H1 (cell line): ENCODE measurements at regions not wholly inside any gene's neighbourhood (a gene's known extent, or its start where the extent isn't known, plus 50 kb on each side); places are given as distances from the start of the nearest gene placed in this dataset.

Experiments
- CTCF ChIA-PET: fragments of 300-600 bp; sonication (Branson Sonifier 250); formaldehyde crosslinking; loops from one replicate; lab custom pipeline; 2021; ENCODE audit not compliant: partially characterized antibody; lab: Charles Lee
- POLR2A ChIA-PET: fragments of 300-600 bp; sonication (Branson Sonifier 250); formaldehyde crosslinking; loops from one replicate; lab custom pipeline; 2021; ENCODE audit warnings: inconsistent platforms; ENCODE audit not compliant: partially characterized antibody; lab: Charles Lee
- DNase-seq, 2 experiments: peaks; one replicate each; pipeline versions ENCODE4 v3.0.0 to v3.0.0-alpha.2; 2010 to 2022; ENCODE audit warnings: low spot score in 2 of 2, low read depth in 1 of 2, mixed read lengths in 1 of 2
- FAIRE-seq: peaks from 2 replicates; lab custom pipeline; 2011; peaks lifted over from hg19 to GRCh38; lab: Jason Lieb, UNC
- H2AFZ ChIP-seq: 2 replicates; pipeline ENCODE4 v1.8.1; 2012; ENCODE audit warnings: low read length, inconsistent platforms
- H2AK5ac ChIP-seq: 2 replicates; pipeline ENCODE4 v1.6.1; 2013; ENCODE audit warnings: low read depth, low read length
- H2BK120ac ChIP-seq: replicated peaks from 2 replicates; pipeline ENCODE3; 2013; ENCODE audit warnings: low read depth, low read length, inconsistent platforms
- H2BK12ac ChIP-seq: 2 replicates; pipeline ENCODE4 v1.6.1; 2013; ENCODE audit warnings: low read depth, low read length
- H2BK15ac ChIP-seq: 2 replicates; pipeline ENCODE4 v1.6.1; 2013; ENCODE audit warnings: low read length
- H2BK20ac ChIP-seq: 2 replicates; pipeline ENCODE4 v1.6.1; 2013; ENCODE audit warnings: low read length
- H2BK5ac ChIP-seq: 2 replicates; pipeline ENCODE4 v1.6.1; 2013; ENCODE audit warnings: low read depth, low read length
- H3K14ac ChIP-seq: 2 replicates; pipeline ENCODE4 v1.6.1; 2013; ENCODE audit warnings: inconsistent platforms; ENCODE audit not compliant: insufficient read length
- H3K18ac ChIP-seq: 2 replicates; pipeline ENCODE4 v1.6.1; 2013; ENCODE audit warnings: low read length; ENCODE audit errors: extremely low read depth
- H3K23ac ChIP-seq: 2 replicates; pipeline ENCODE4 v1.6.1; 2013; ENCODE audit warnings: inconsistent platforms; ENCODE audit not compliant: insufficient read length
- H3K23me2 ChIP-seq: 2 replicates; pipeline ENCODE4 v1.6.1; 2013; ENCODE audit warnings: low read depth, low read length
- H3K27ac ChIP-seq: 2 replicates; pipeline ENCODE4 v1.6.1; 2011; ENCODE audit warnings: low read depth, low read length, inconsistent platforms
- H3K27me3 ChIP-seq, 4 experiments: replicated peaks in 1 of 4; 1 replicate in 1 of 4; 2 replicates in 3 of 4; pipeline versions ENCODE4 v1.6.1 to v1.8.1; 2011 to 2013; ENCODE audit warnings: low read length in 3 of 4, mild to moderate bottlenecking in 3 of 4, inconsistent platforms in 2 of 4, mixed read lengths in 2 of 4, moderate library complexity in 1 of 4; ENCODE audit not compliant: control insufficient read depth in 3 of 4, insufficient read depth in 3 of 4; ENCODE audit errors: extremely low read depth in 1 of 4
- H3K36me3 ChIP-seq, 4 experiments: 2 replicates each; pipeline versions ENCODE4 v1.6.1 to v1.8.1; 2011 to 2013; ENCODE audit warnings: mild to moderate bottlenecking in 4 of 4, low read length in 3 of 4, moderate library complexity in 2 of 4, control low read depth in 1 of 4, inconsistent platforms in 1 of 4; ENCODE audit not compliant: insufficient read depth in 4 of 4, control insufficient read depth in 2 of 4
- H3K4ac ChIP-seq: replicated peaks from 2 replicates; pipeline ENCODE3; 2013; ENCODE audit warnings: low read length, low read depth, mixed read lengths, inconsistent platforms; ENCODE audit not compliant: insufficient read length
- H3K4me1 ChIP-seq, 4 experiments: replicated peaks in 1 of 4; 1 replicate in 1 of 4; 2 replicates in 3 of 4; pipeline versions ENCODE4 v1.6.1 to v1.8.1; 2011 to 2013; ENCODE audit warnings: low read length in 3 of 4, inconsistent platforms in 2 of 4, mixed read lengths in 1 of 4; ENCODE audit not compliant: insufficient read depth in 4 of 4, control insufficient read depth in 3 of 4
- H3K4me2 ChIP-seq, 2 experiments: 2 replicates each; pipeline versions ENCODE4 v1.6.1 to v1.8.1; 2011 to 2013; ENCODE audit warnings: low read depth in 2 of 2, low read length in 2 of 2, control low read depth in 1 of 2, inconsistent platforms in 1 of 2, mild to moderate bottlenecking in 1 of 2; ENCODE audit not compliant: insufficient read depth in 1 of 2
- H3K4me3 ChIP-seq, 4 experiments: fragments of 200-600, 300-600 bp in 1 of 4; sonication (generic), shearing (Covaris generic), sonication (Bioruptor Twin) in 1 of 4; 2 replicates each; pipeline versions ENCODE4 v1.5.1 to v1.8.1; 2011 to 2016; ENCODE audit warnings: low read length in 4 of 4, low read depth in 3 of 4, control low read depth in 2 of 4, inconsistent platforms in 2 of 4, mild to moderate bottlenecking in 2 of 4, mixed read lengths in 1 of 4, moderate library complexity in 1 of 4; ENCODE audit not compliant: insufficient read depth in 2 of 4; ENCODE audit errors: extremely low read depth in 1 of 4
- H3K56ac ChIP-seq: replicated peaks from 2 replicates; pipeline ENCODE3; 2013; ENCODE audit warnings: low read depth, mild to moderate bottlenecking, mixed read lengths, low read length, inconsistent platforms; ENCODE audit not compliant: insufficient read length
- H3K79me1 ChIP-seq: 2 replicates; pipeline ENCODE4 v1.6.1; 2013; ENCODE audit warnings: low read depth, low read length, control low read depth
- H3K79me2 ChIP-seq, 2 experiments: 2 replicates each; pipeline versions ENCODE4 v1.6.1 to v1.8.1; 2012 to 2013; ENCODE audit warnings: low read length in 2 of 2, mild to moderate bottlenecking in 2 of 2, inconsistent platforms in 1 of 2; ENCODE audit not compliant: insufficient read depth in 2 of 2, control insufficient read depth in 1 of 2
- H3K9ac ChIP-seq, 4 experiments: replicated peaks in 1 of 4; 1 replicate in 1 of 4; 2 replicates in 3 of 4; pipeline versions ENCODE4 v1.6.1 to v1.8.1; 2011 to 2013; ENCODE audit warnings: low read depth in 3 of 4, low read length in 3 of 4, control low read depth in 2 of 4, mild to moderate bottlenecking in 2 of 4, moderate library complexity in 2 of 4, inconsistent platforms in 1 of 4; ENCODE audit errors: extremely low read depth in 1 of 4
- H3K9me3 ChIP-seq, 2 experiments: 2 replicates each; pipeline versions ENCODE4 v1.6.1 to v1.8.1; 2012 to 2013; ENCODE audit warnings: mild to moderate bottlenecking in 2 of 2, moderate library complexity in 2 of 2, control low read depth in 1 of 2, inconsistent platforms in 1 of 2, low read depth in 1 of 2, low read length in 1 of 2, mixed read lengths in 1 of 2; ENCODE audit not compliant: insufficient read depth in 2 of 2
- H4K20me1 ChIP-seq, 2 experiments: replicated peaks in 1 of 2; 2 replicates each; pipeline versions ENCODE3 to v1.8.1; 2011 to 2013; ENCODE audit warnings: inconsistent platforms in 2 of 2, low read length in 2 of 2, mild to moderate bottlenecking in 1 of 2; ENCODE audit not compliant: insufficient read depth in 2 of 2, control insufficient read depth in 1 of 2
- H4K5ac ChIP-seq: 2 replicates; pipeline ENCODE4 v1.6.1; 2013; ENCODE audit warnings: low read length, low read depth, mixed read lengths, inconsistent platforms; ENCODE audit not compliant: insufficient read length
- H4K8ac ChIP-seq: 2 replicates; pipeline ENCODE4 v1.8.0; 2013; ENCODE audit warnings: mild to moderate bottlenecking, moderate library complexity, low read length, inconsistent platforms; ENCODE audit not compliant: insufficient read depth; ENCODE audit errors: extremely low read depth
- H4K91ac ChIP-seq: replicated peaks from 2 replicates; pipeline ENCODE3; 2013; ENCODE audit warnings: low read length, mixed read lengths, inconsistent platforms; ENCODE audit not compliant: insufficient read length
- BACH1 ChIP-seq: IDR thresholded peaks from 2 replicates; pipeline ENCODE4 v1.6.1; 2012; ENCODE audit warnings: low read length, improper control_type of control experiment
- CREB1 ChIP-seq: IDR thresholded peaks from 2 replicates; pipeline ENCODE4 v1.6.1; 2012; ENCODE audit warnings: inconsistent platforms
- GTF2F1 ChIP-seq: IDR thresholded peaks from 2 replicates; pipeline ENCODE4 v1.6.1; 2012; ENCODE audit warnings: low read depth, low read length, improper control_type of control experiment, borderline replicate concordance
- PHF8 ChIP-seq: fragments of 200-600 bp; sonication (generic); conservative IDR thresholded peaks from 2 replicates; pipeline ENCODE4 v1.7.1; 2012; ENCODE audit warnings: low read depth, mild to moderate bottlenecking, inconsistent platforms, low read length, moderate library complexity
- SIRT6 ChIP-seq: IDR thresholded peaks from one replicate; pipeline ENCODE4 v1.7.1; 2012; ENCODE audit warnings: low read length, inconsistent platforms
- SP1 ChIP-seq: IDR thresholded peaks from 2 replicates; pipeline ENCODE4 v1.6.1; 2011; ENCODE audit warnings: low read depth, low read length
- SRF ChIP-seq: IDR thresholded peaks from 2 replicates; pipeline ENCODE4 v1.6.1; 2011; ENCODE audit warnings: mild to moderate bottlenecking, low read depth, low read length, moderate library complexity
- TBP ChIP-seq: IDR thresholded peaks from 2 replicates; pipeline ENCODE4 v1.6.1; 2011; ENCODE audit warnings: low read depth, low read length, improper control_type of control experiment
- TCF12 ChIP-seq: IDR thresholded peaks from 2 replicates; pipeline ENCODE4 v1.6.1; 2011; ENCODE audit warnings: low read depth, mild to moderate bottlenecking, low read length
- YY1 ChIP-seq: IDR thresholded peaks from 2 replicates; pipeline ENCODE4 v1.6.1; 2011; ENCODE audit warnings: low read depth, mild to moderate bottlenecking, low read length
- WGBS, 2 experiments: shearing (Covaris generic) in 1 of 2; methylation state at CpG; one replicate each; pipeline versions ENCODE4 v1.1.6 to v1.1.7; 2013 to 2015; ENCODE audit warnings: low lambda C conversion rate in 2 of 2, mixed read lengths in 2 of 2, inconsistent platforms in 1 of 2, low coverage in 1 of 2, missing lambda C conversion rate in 1 of 2; ENCODE audit not compliant: insufficient replicate concordance in 2 of 2, insufficient coverage in 1 of 2, insufficient read length in 1 of 2; ENCODE audit errors: extremely low coverage in 1 of 2, missing lambda C conversion rate in 1 of 2; 5-methylcytosine and 5-hydroxymethylcytosine counted together
- TF ChIP-seq, protein P1 (sequence below): IDR thresholded peaks from 2 replicates; pipeline ENCODE4 v1.6.1; 2012; ENCODE audit warnings: low read length, inconsistent platforms

DNA sequence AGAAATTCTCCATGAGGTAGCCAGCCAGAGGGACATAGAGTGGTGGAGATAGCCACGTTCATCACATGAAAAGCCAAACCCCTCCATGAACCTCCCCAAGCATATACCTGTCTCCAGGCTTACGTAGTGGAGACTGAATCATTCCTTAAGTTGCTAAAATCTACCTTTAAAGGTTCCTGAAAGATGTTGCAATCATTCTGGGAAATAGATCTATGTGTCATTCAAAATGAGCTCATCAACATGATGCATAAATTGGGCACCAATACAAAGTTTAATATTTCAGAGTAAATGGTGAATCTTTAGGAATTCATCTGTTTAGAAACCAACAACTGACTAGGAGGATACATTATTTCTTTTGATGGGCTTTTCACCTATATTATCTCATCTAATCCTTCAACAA is 362.6 kb upstream of the ID2 start:
- POLR2A ChIA-PET: interaction anchor here (0.7 kb wide), 1 partner anchor 362 kb away, joined by 3 read pairs; no protein-coding TSS in a partner anchor
- H3K27me3 ChIP-seq: no peaks in the 10 kb centered on the region; a peak in 2 of 7 replicates
- H4K5ac ChIP-seq: no peak overlapping the region
- H3K9ac ChIP-seq: no peak overlapping the region
- WGBS, 2 experiments: 35% methylated on average over 2 of the region's 2 CpGs; no CpG with 5 or more reads in 1 of the 2 experiments
- H2BK15ac ChIP-seq: no peak overlapping the region
- no peak overlapping the region for H2BK5ac ChIP-seq
- H2BK120ac ChIP-seq: no peak overlapping the region
- DNase-seq (peak in 1 of 2 experiments; percentile 3), FAIRE-seq (no peak)
- no peak overlapping the region for H2BK20ac ChIP-seq
- no peaks in the 10 kb centered on the region for H3K79me2 ChIP-seq
- no peak overlapping the region for H2AFZ ChIP-seq
- H2BK12ac ChIP-seq: no peak overlapping the region
- H3K4ac ChIP-seq: no peak overlapping the region
- no peaks in the 10 kb centered on the region for H4K20me1 ChIP-seq
- H3K9me3 ChIP-seq: no peaks in the 10 kb centered on the region
- no peak overlapping the region for H4K8ac ChIP-seq
- H3K4me1 ChIP-seq: peaks cover 0 to 8% (median 2%) of the 10 kb centered on the region in 4 experiments; a peak in 1 of 7 replicates
- TF ChIP-seq CREB1 (no peak), SIRT6 (no peak), GTF2F1 (no peak), PHF8 (no peak), TBP (no peak), YY1 (no peak), BACH1 (no peak), SP1 (no peak), TCF12 (no peak), SRF (no peak)
- TF ChIP-seq, protein P1, sequence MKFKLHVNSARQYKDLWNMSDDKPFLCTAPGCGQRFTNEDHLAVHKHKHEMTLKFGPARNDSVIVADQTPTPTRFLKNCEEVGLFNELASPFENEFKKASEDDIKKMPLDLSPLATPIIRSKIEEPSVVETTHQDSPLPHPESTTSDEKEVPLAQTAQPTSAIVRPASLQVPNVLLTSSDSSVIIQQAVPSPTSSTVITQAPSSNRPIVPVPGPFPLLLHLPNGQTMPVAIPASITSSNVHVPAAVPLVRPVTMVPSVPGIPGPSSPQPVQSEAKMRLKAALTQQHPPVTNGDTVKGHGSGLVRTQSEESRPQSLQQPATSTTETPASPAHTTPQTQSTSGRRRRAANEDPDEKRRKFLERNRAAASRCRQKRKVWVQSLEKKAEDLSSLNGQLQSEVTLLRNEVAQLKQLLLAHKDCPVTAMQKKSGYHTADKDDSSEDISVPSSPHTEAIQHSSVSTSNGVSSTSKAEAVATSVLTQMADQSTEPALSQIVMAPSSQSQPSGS: no peak
- TF ChIP-seq, all 59 proteins: peak for 0
- Histone ChIP-seq H3K27ac (no peak overlapping the region), H4K91ac (no peak overlapping the region), H3K79me1 (no peaks in the 10 kb centered on the region), H3K4me2 (no peak overlapping the region), H2AK5ac (no peak overlapping the region), H3K23ac (no peak overlapping the region), H3K23me2 (no peaks in the 10 kb centered on the region), H3K56ac (no peak overlapping the region), H3K4me3 (no peak overlapping the region), H3K14ac (no peak overlapping the region), H3K36me3 (no peaks in the 10 kb centered on the region), H3K18ac (no peak overlapping the region)
- CTCF ChIA-PET: interaction anchor here (0.9 kb wide), 1 partner anchor 361 kb away, joined by 6 read pairs; no protein-coding TSS in a partner anchor
